ENCODE measurements at regions not wholly inside any gene's neighbourhood (a gene's known extent, or its start where the extent isn't known, plus 50 kb on each side); places are given as distances from the start of the nearest gene placed in this dataset.

DNA sequence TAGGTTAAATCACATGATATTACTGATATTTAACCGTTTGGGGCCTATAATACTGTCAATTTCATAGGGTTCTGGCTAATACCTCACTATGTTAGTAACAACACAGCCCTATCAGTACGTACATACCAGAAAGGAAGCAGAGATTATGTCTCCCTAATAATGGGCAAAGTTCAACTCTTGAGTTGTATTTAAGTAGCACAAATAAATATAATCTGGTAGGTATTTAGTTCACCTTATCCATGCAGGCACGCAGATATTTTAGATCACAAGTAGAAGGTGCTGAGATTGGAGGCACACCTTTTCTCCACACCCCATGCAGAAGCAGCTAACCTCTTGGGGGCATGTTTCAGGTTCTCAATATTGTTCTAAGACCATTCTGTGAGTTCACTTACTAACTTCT lies 118.9 kb downstream of the IRS1 start:
- no peak overlapping the region for H3K4me3 ChIP-seq (replicated peaks; ENCODE audit: low read depth, low read length)
- TF ChIP-seq, protein P1, sequence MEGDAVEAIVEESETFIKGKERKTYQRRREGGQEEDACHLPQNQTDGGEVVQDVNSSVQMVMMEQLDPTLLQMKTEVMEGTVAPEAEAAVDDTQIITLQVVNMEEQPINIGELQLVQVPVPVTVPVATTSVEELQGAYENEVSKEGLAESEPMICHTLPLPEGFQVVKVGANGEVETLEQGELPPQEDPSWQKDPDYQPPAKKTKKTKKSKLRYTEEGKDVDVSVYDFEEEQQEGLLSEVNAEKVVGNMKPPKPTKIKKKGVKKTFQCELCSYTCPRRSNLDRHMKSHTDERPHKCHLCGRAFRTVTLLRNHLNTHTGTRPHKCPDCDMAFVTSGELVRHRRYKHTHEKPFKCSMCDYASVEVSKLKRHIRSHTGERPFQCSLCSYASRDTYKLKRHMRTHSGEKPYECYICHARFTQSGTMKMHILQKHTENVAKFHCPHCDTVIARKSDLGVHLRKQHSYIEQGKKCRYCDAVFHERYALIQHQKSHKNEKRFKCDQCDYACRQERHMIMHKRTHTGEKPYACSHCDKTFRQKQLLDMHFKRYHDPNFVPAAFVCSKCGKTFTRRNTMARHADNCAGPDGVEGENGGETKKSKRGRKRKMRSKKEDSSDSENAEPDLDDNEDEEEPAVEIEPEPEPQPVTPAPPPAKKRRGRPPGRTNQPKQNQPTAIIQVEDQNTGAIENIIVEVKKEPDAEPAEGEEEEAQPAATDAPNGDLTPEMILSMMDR (IDR thresholded peaks at IDR 0.05; ENCODE audit: low read depth, low read length, missing control alignments) = no peak
- no peak for DNase-seq (ENCODE audit: extremely low read depth, low read depth)

DNA sequence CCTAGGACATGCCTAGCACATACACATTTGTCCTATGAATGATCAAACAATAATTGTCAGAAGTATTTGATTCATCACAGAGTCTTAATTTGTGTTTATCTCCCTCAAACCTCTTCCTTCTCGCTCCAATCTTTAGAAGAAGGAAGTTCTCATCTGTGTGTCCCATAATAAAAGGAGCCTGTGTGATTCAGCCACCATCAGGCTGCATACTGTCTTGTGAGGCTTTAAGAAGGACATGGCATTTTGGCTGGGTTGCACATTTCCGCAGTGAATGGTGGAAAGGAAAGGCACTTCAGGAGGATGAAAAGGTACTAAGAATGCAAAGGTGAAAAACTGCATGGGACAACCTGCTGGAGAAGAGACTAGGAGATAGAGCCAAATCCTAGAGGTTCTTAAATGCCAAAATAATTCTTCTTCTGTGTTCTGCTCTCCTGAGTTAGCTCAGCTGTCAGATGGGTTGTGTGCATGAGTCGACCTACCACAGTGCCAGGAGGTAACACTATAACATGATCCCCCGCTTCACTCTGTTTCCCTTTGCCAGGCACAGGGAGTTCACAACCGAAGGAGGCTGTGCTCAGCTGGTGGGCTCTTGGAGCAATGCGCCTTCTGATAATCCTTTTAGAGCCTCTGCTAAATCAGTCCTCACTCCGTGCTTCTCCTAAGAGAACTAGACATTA lies 120.1 kb downstream of the IRS1 start:
- TF ChIP-seq, protein P1 (IDR thresholded peaks at IDR 0.05; ENCODE audit: low read depth, low read length, missing control alignments) = no peak

DNA sequence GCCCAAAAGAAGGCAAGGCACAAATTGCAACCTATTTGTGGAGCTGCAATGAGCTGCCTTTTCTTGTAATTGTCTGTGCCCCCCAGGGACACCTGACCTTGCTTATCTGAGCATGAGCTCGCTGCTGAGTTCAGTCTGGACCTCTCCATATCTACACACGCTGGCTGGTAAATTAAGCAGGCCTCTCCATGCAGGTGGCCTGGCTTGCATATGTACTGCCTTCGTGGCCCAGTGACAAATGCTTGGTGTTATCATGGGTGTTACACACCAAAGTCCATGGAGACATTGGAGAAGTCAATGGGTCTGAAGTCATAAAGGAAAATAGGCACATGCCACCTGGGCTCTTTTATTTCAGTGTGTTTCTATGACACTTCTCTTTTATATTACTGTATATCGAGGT lies 121.2 kb downstream of the IRS1 start:
- TF ChIP-seq, protein P1 (IDR thresholded peaks at IDR 0.05; ENCODE audit: low read depth, low read length, missing control alignments) = no peak
- H3K4me3 ChIP-seq (replicated peaks; ENCODE audit: low read depth, low read length) = no peak overlapping the region
- no peak for DNase-seq (ENCODE audit: extremely low read depth, low read depth)

More for the DNA sequence above, 120.1 kb downstream of the IRS1 start:
- no peak for DNase-seq (ENCODE audit: extremely low read depth, low read depth)
- no peak overlapping the region for H3K4me3 ChIP-seq (replicated peaks; ENCODE audit: low read depth, low read length)

DNA sequence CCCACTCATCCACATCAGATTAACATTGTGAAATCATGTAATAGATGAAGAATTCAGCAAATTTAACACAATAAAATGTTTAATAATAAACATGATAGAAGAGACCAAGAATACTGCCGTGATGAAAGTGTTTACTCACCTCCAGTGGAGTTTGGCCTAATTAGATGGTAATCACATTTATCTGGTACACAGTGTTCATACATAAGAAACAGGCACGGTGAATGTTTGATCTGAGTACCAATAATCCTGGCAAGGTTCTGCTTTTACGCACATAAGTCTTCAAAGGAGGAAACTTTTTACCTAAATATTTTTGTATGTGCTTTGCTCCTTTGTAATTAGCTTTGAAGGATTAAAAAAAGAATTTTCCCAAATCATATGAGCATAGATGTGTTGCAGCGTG lies 122.5 kb downstream of the IRS1 start:
- TF ChIP-seq, protein P1 (IDR thresholded peaks at IDR 0.05; ENCODE audit: low read depth, low read length, missing control alignments) = no peak
- DNase-seq (ENCODE audit: extremely low read depth, low read depth) = no peak
- H3K4me3 ChIP-seq (replicated peaks; ENCODE audit: low read depth, low read length) = no peak overlapping the region

DNA sequence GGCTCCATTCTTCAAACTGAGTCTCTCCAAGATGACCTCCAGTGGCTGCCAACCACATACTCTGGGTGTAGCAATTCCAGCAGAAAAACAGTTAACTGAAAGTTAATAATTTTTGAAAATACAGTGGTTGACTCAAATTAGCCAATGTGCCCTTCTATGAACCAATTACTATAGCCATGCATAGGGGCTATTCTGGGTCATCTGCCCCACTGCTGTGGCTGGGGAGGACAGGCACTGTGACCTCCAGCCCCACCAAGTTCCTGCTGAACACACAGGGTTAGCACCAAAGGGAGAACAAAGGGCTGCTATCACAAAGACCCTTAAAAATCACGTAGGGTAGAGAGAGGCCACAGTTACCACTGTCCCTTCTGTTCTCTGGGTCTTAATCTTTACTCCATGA lies 123.0 kb downstream of the IRS1 start:
- no peak overlapping the region for H3K4me3 ChIP-seq (replicated peaks; ENCODE audit: low read depth, low read length)
- DNase-seq (ENCODE audit: extremely low read depth, low read depth) = no peak
- TF ChIP-seq, protein P1 (IDR thresholded peaks at IDR 0.05; ENCODE audit: low read depth, low read length, missing control alignments) = no peak

DNA sequence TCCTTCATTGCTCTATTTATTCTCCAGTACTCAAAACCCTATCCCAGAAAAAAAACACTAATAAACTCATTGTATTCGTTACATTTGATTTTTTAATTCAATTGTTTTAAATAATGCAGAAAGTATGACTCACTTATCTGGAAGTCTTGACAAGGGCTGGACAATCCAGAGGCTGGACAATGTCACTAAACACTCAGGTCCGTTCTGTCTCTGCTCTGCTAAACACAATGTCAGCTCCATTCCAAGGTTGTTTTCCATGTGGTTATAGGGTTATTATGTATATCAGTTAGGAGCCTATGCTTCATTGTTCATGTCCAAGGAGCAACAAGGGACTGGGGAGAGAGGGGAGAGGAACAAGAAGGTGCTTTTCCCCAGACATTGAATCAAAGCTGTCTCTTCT lies 125.5 kb downstream of the IRS1 start:
- TF ChIP-seq, protein P1 (IDR thresholded peaks at IDR 0.05; ENCODE audit: low read depth, low read length, missing control alignments) = no peak
- no peak overlapping the region for H3K4me3 ChIP-seq (replicated peaks; ENCODE audit: low read depth, low read length)

DNA sequence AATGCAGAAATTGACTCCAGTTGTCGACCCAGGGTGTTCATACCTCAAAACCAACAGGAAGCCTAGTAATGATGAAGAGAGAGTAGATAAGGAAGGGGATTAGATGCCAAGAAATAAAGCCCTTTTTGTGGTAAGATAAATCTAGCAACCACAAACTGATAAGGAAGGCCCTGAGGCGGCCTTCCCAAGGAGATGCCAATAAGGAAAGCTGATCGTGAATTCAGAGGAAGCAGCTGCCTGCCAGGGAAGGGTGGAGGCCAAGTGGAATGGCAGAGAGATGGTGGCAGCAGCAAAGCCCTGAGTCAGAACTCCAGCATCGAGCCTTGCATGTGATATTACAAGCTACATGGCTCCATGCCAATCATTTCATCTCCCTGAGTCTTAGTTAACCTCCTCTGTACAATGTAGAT lies 126.3 kb downstream of the IRS1 start:
- TF ChIP-seq, protein P1 (IDR thresholded peaks at IDR 0.05; ENCODE audit: low read depth, low read length, missing control alignments) = no peak
- H3K4me3 ChIP-seq (replicated peaks; ENCODE audit: low read depth, low read length) = no peak overlapping the region
- DNase-seq (ENCODE audit: extremely low read depth, low read depth) = peak; percentile 29

More for the DNA sequence above, 125.5 kb downstream of the IRS1 start:
- DNase-seq (ENCODE audit: extremely low read depth, low read depth) = no peak

All from HFF-Myc (cell line).